Activated CD8-positive, alpha-beta T cell treated with anti-CD3 and anti-CD28 coated beads, Interleukin-2, amount 10 ng/mL, durations not matched to agents 7 days and 5 days (primary cell): ENCODE measurements at regions not wholly inside any gene's neighbourhood (a gene's known extent, or its start where the extent isn't known, plus 50 kb on each side); places are given as distances from the start of the nearest gene placed in this dataset.

Source experiments
- ATAC-seq: fragments of 150-1000 bp; cut with Tn5 transposase; one replicate; pipeline ENCODE4 v1.10.0; 2021; ENCODE audit warnings: moderate library complexity
- CTCF ChIA-PET: fragments of 350-600 bp; sonication (Branson Sonifier 250); formaldehyde crosslinking; loops from one replicate; lab custom pipeline; 2021; ENCODE audit warnings: antibody characterized with exemption; lab: Charles Lee
- POLR2A ChIA-PET: fragments of 350-600 bp; sonication (Branson Sonifier 250); formaldehyde crosslinking; loops from one replicate; lab custom pipeline; 2021; ENCODE audit warnings: antibody characterized with exemption; lab: Charles Lee
- DNase-seq: peaks from one replicate; pipeline ENCODE4 v3.0.0-alpha.2; 2020
- H3K27ac Mint-ChIP-seq: one replicate; pipeline ENCODE4 v1.8.0; 2021; ENCODE audit warnings: mild to moderate bottlenecking, mixed read lengths
- H3K27me3 Mint-ChIP-seq: one replicate; pipeline ENCODE4 v1.8.0; 2021; ENCODE audit warnings: low read depth, mixed read lengths
- H3K36me3 Mint-ChIP-seq: one replicate; pipeline ENCODE4 v1.8.0; 2021; ENCODE audit warnings: low read depth, mixed read lengths
- H3K4me1 Mint-ChIP-seq: one replicate; pipeline ENCODE4 v1.8.0; 2021; ENCODE audit warnings: low read depth, mixed read lengths
- H3K4me3 Mint-ChIP-seq: one replicate; pipeline ENCODE4 v1.8.0; 2021; ENCODE audit warnings: mild to moderate bottlenecking, mixed read lengths
- H3K9me3 Mint-ChIP-seq: one replicate; pipeline ENCODE4 v1.8.0; 2022; ENCODE audit warnings: mixed read lengths; ENCODE audit not compliant: insufficient read depth

DNA sequence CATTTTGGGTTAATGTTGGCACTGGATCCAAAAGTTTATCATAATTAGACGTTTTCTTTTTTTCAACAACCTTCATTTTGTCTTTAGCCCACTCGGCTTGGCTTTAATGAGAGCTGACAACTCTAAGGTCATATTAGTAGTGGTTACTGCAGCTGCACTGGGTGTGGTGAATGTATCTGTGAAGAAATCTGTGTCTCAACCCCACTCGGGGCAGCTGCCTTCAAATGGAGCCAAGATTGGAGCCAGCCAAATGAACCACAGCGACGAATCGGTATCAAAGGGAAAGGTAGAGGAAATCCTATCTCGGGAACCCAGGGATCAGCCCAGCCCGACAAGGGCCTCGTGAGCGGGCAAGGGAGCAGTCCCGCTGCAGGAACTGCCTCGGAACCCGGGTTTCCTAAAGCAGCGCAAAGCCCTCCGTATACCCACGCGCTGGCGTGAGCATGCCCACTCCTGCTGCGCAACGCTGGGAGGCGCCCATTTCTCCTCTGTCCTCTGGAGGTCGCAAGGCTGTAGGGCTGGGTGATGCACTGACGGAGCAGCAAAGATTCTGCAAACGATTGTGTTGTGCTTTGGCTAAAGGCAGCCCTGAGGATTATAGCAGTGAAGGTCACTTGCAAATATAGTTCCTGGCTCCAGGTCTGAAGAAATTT lies 98.7 kb upstream of the MBL2 start:
- no peak overlapping the region for H3K27ac Mint-ChIP-seq
- no peaks in the 10 kb centered on the region for H3K27me3 Mint-ChIP-seq
- H3K4me1 Mint-ChIP-seq = no peaks in the 10 kb centered on the region
- no peaks in the 10 kb centered on the region for H3K9me3 Mint-ChIP-seq
- H3K36me3 Mint-ChIP-seq = no peaks in the 10 kb centered on the region
- ATAC-seq (no peak), DNase-seq (no peak)
- ChIA-PET CTCF (no interaction called here), POLR2A (no interaction called here)
- no peak overlapping the region for H3K4me3 Mint-ChIP-seq

DNA sequence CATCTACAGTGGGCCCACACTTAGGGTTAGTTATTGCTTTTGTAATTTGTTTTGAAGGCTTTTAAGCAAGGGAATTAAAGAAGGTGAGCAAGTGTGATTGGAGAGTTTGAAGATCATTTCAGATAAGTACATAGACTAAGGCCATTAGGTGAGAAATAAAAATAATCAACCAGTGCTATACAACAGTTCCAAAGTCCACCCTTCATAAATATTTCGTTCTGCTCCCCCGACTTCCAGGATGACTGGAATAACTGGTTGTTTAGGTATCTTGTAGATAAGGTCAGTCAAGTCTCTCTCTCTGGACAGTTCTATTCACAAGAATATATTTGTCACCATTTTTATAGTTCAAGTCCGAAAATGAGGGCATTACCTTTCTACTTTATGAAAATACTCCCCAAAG lies 98.0 kb upstream of the MBL2 start:
- DNase-seq (no peak), ATAC-seq (no peak)
- H3K27ac Mint-ChIP-seq = no peak overlapping the region
- H3K27me3 Mint-ChIP-seq = no peaks in the 10 kb centered on the region
- H3K36me3 Mint-ChIP-seq = no peaks in the 10 kb centered on the region
- H3K4me1 Mint-ChIP-seq = no peaks in the 10 kb centered on the region
- CTCF ChIA-PET = no interaction called here
- no peaks in the 10 kb centered on the region for H3K9me3 Mint-ChIP-seq
- H3K4me3 Mint-ChIP-seq = no peak overlapping the region
- POLR2A ChIA-PET = no interaction called here

DNA sequence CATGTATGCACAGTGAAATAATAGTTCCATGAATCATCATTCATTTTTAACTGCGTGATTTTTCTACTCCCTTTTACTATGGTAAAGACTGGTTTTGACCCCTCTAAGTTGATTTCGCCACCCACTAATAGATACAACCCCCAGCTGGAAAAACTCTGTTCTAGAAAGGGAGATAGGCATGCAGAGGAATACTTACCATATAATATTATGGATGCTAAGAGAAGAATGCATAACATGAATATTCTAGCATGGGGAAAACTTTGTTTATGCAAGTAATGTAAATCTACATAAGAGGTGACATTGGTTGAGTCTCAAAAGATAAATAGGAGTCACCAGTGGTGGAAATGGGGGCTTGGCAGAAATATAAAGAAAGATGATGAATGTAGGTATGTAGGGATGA lies 97.3 kb upstream of the MBL2 start:
- ChIA-PET CTCF (no interaction called here), POLR2A (no interaction called here)
- DNase-seq (no peak), ATAC-seq (no peak)
- no peaks in the 10 kb centered on the region for H3K4me1 Mint-ChIP-seq
- no peaks in the 10 kb centered on the region for H3K27me3 Mint-ChIP-seq
- no peak overlapping the region for H3K27ac Mint-ChIP-seq
- H3K36me3 Mint-ChIP-seq = no peaks in the 10 kb centered on the region
- no peak overlapping the region for H3K4me3 Mint-ChIP-seq
- no peaks in the 10 kb centered on the region for H3K9me3 Mint-ChIP-seq

DNA sequence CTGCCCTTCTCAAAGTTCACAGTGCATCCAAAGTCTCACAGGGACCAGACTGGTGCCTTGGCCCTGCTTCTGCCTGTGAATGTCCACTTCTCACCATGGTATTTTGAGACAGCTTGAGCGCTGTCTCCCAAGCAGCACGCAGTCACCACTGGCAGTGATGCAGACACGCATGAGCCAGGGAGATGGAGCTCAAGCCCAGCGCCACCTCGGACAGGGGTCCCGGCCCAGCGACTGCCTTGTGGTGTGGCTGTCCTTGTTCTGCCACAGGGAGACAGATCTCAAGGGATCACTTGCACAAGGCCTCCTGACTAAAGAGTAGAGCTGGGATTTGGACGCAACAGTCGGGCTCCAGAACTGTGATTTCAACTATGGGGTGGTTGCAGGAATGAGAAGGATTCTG lies 92.6 kb upstream of the MBL2 start:
- Mint-ChIP-seq H3K4me3 (no peak overlapping the region), H3K36me3 (no peaks in the 10 kb centered on the region), H3K4me1 (no peaks in the 10 kb centered on the region), H3K9me3 (no peaks in the 10 kb centered on the region), H3K27ac (no peak overlapping the region), H3K27me3 (no peaks in the 10 kb centered on the region)
- CTCF ChIA-PET = no interaction called here
- ATAC-seq = no peak
- POLR2A ChIA-PET = no interaction called here
- no peak for DNase-seq

DNA sequence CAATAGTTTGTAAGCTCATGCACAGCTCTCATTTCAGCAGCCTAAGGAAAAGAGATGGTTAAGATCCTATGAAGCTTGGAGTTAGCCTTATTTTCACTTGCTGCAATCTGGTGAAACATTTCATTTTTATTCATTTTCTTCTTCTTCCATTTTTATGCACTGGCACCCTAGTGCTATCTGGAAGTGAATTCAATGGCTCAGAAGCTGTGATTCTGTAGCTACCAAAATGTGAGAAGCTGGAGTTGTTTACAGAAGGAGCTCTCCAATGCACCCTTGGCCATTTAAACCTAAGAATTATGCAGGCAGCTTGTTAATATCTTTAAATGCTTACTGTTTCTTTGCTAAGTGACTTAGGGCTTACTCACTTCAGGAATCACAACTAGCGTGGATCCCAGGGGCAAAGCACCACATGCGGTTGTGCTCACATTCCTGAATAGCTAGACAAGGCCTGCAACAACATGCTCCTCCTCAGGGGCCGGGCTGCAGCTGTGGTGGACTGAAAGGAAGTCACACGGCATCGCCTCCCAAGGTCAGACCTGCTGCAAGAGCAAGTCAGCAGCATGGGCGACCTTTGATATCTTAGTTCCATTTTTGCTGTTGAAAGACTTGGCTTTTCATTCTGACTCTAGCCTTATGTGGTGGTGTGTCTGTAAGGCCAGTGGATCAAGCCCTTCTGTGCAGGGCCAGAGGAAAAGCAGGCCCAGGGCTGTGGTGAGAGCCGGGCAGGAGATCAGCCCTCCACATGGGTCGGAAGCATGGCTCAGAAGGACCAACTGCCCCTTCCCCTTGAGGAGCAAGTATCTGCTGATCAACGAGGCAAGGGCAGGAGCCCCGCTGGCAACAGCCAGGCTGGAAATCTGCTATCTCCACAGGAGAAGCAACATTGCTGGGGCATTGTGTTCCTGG lies 91.9 kb upstream of the MBL2 start:
- no peak overlapping the region for H3K4me3 Mint-ChIP-seq

DNA sequence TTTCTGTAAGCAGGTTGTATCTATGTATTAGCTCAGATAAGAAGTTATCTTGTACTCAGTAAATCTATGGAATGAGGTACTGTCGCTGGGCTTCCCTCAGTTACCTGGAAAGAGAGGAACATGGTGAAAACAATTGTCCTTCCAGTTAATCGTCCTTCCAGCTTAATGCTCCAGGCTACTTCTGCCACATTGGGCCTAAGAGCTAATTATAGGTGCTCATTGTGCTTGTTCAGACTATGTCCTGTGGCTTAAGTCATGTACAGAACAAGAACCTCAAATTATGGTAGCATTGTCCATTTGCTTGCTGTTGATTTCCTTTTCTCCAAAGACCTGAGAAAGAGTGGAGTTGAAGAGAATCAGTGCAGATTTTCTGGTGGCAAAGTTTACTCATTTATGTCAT lies 86.1 kb upstream of the MBL2 start:
- no peak for ATAC-seq
- no peak for DNase-seq
- ChIA-PET CTCF (no interaction called here), POLR2A (no interaction called here)
- Mint-ChIP-seq H3K4me1 (no peaks in the 10 kb centered on the region), H3K4me3 (no peak overlapping the region), H3K36me3 (no peaks in the 10 kb centered on the region), H3K27me3 (no peaks in the 10 kb centered on the region), H3K27ac (no peak overlapping the region), H3K9me3 (no peaks in the 10 kb centered on the region)

More for the DNA sequence above, 91.9 kb upstream of the MBL2 start:
- Mint-ChIP-seq H3K36me3 (no peaks in the 10 kb centered on the region), H3K4me1 (no peaks in the 10 kb centered on the region), H3K27ac (no peak overlapping the region), H3K27me3 (no peaks in the 10 kb centered on the region), H3K9me3 (no peaks in the 10 kb centered on the region)
- CTCF ChIA-PET = no interaction called here
- ATAC-seq (no peak), DNase-seq (no peak)
- POLR2A ChIA-PET = no interaction called here

DNA sequence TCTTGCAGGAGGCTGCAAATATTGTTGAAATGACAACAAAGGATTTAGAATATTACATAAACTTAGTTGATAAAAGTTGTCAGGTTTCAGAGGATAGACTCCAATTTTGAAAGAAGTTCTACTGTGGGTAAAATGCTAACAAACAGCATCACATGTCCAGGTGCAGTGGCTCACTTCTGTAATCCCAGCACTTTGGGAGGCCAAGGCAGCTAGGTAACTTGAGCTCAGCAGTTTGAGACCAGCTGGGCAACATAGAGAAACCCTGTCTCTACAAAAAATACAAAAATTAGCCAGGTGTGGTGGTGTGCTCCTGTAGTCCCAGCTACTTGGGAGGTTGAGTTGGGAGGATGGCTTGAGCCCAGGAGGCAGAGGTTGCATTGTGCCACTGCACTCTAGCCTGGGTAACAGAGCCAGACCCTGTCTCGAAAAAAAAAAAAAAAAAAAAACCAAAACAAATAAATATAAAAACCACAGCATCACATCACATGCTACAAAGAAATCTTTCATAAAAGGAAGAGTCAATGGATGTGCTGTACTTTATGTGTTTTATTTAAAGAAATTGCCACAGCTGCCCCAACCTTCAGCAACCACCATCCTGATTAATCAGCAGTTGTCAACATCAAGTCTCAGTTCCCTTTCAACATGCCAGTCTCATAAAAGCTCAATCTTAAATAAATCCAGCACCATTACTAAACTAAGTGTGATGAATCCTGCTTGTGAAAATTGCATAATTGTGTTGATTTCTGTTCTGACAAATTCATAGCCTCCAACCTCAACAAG lies 83.2 kb upstream of the MBL2 start:
- DNase-seq (no peak), ATAC-seq (no peak)
- CTCF ChIA-PET = no interaction called here
- POLR2A ChIA-PET = no interaction called here
- Mint-ChIP-seq H3K27me3 (no peaks in the 10 kb centered on the region), H3K4me1 (no peaks in the 10 kb centered on the region), H3K4me3 (no peak overlapping the region), H3K27ac (no peak overlapping the region), H3K36me3 (no peaks in the 10 kb centered on the region), H3K9me3 (no peaks in the 10 kb centered on the region)

DNA sequence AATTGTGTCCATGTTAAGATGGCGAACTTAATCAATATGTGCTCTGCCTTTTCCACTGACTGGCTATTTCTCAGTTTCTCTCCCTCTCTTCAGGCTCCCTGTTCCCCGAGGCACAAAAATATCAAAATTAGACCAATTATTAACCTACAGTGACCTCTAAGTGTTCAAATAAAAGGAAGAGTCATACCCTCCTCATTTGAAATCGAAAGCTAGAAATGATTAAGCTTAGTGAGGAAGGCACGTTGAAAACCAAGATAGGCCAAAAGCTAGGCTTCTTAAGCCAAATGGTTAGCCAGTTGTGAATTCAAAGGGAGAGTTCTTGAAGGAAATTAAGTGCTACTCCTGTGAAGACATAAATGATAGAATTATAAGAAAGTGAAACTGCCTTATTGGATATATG lies 81.1 kb upstream of the MBL2 start:
- no peaks in the 10 kb centered on the region for H3K4me1 Mint-ChIP-seq
- ChIA-PET POLR2A (no interaction called here), CTCF (no interaction called here)
- H3K4me3 Mint-ChIP-seq = no peak overlapping the region
- H3K36me3 Mint-ChIP-seq = no peaks in the 10 kb centered on the region
- DNase-seq (no peak), ATAC-seq (no peak)
- H3K27ac Mint-ChIP-seq = no peak overlapping the region
- peaks cover 5% of the 10 kb centered on the region for H3K9me3 Mint-ChIP-seq
- no peaks in the 10 kb centered on the region for H3K27me3 Mint-ChIP-seq

DNA sequence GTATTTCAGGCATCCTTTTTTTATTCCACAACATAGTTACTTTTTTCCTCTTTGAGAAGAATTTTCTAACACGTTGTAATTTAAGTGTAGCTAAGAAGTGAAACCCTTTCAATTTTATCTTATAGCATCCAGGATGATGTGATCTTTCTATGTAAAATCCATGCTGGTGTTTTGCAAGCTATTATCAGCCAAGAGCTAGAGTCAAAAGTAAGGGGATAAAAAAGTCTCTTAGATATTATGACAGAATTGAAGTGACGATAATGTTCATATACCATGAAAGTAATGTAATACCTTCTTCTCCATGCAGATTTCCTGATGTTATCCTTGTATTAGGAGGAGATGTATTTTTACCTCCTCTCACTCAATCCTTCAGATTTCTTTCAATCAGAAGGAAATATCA lies 64.2 kb upstream of the MBL2 start:
- ChIA-PET POLR2A (no interaction called here), CTCF (interaction anchor here (0.6 kb wide), 1 partner anchor 205 kb away, joined by 4 read pairs; no protein-coding TSS in a partner anchor)
- H3K36me3 Mint-ChIP-seq = no peaks in the 10 kb centered on the region
- DNase-seq (no peak), ATAC-seq (no peak)
- no peaks in the 10 kb centered on the region for H3K4me1 Mint-ChIP-seq
- H3K4me3 Mint-ChIP-seq = no peak overlapping the region
- H3K27me3 Mint-ChIP-seq = no peaks in the 10 kb centered on the region
- H3K9me3 Mint-ChIP-seq = peaks cover 11% of the 10 kb centered on the region
- H3K27ac Mint-ChIP-seq = no peak overlapping the region
